ENCODE measurements at regions not wholly inside any gene's neighbourhood (a gene's known extent, or its start where the extent isn't known, plus 50 kb on each side); places are given as distances from the start of the nearest gene placed in this dataset.

DNA sequence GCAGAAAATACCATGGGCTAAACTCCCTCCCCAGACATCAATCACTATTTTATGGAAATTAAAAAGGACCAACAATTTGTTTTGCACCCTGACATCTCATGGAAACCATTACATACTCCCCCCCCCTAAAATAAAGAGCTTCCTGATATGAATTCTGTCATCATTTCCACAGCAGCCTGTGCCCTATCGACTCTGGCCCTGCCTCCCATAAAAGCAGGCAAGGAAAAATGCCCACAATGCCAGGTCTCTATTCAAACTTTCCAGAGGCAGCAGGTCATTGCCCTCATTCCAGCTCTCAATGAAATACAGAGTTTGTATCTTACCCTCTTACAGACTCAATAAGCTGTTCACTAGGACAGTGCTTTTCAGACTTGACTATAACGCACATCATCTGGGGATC, 254.4 kb upstream of the TANK start:
- TF ChIP-seq, protein P1, sequence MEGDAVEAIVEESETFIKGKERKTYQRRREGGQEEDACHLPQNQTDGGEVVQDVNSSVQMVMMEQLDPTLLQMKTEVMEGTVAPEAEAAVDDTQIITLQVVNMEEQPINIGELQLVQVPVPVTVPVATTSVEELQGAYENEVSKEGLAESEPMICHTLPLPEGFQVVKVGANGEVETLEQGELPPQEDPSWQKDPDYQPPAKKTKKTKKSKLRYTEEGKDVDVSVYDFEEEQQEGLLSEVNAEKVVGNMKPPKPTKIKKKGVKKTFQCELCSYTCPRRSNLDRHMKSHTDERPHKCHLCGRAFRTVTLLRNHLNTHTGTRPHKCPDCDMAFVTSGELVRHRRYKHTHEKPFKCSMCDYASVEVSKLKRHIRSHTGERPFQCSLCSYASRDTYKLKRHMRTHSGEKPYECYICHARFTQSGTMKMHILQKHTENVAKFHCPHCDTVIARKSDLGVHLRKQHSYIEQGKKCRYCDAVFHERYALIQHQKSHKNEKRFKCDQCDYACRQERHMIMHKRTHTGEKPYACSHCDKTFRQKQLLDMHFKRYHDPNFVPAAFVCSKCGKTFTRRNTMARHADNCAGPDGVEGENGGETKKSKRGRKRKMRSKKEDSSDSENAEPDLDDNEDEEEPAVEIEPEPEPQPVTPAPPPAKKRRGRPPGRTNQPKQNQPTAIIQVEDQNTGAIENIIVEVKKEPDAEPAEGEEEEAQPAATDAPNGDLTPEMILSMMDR (IDR thresholded peaks at IDR 0.05; ENCODE audit: borderline replicate concordance) = no peak
- H3K36me3 ChIP-seq = no peaks in the 10 kb centered on the region
- H3K4me1 ChIP-seq = peaks cover 36% of the 10 kb centered on the region
- DNase-seq = no peak
- intact Hi-C loops (cut with micrococcal nuclease) = no loop called here
- H3K27me3 ChIP-seq (ENCODE audit: low read depth) = no peaks in the 10 kb centered on the region
- H3K9me3 ChIP-seq (replicated peaks) = no peaks in the 10 kb centered on the region
- H3K4me3 ChIP-seq = no peak overlapping the region
- H3K27ac ChIP-seq (replicated peaks) = peak overlapping the region; percentile 25

DNA sequence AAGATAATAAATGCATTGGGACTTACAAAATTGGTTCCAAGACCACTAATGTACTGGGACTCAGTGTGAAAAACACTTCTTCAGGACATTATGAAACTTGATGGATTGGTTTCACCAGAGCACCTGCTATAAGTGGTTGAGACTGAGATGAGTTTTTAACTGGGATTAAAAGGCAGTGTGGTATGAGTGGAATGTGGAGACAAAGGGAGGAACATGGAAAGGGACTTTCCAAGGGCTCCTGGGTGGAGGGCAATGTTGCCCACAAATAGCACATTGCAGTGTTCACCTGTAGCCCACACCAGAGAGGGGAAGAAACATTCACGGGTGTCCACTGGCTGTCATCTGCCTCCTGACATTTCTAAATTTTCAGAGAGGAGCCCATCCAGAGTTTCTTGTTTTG, 253.3 kb upstream of the TANK start:
- no peak for DNase-seq
- H3K27me3 ChIP-seq (ENCODE audit: low read depth) = no peaks in the 10 kb centered on the region
- H3K4me1 ChIP-seq = peaks cover 37% of the 10 kb centered on the region
- TF ChIP-seq, protein P1 (IDR thresholded peaks at IDR 0.05; ENCODE audit: borderline replicate concordance) = no peak
- H3K4me3 ChIP-seq = no peak overlapping the region
- no peak overlapping the region for H3K27ac ChIP-seq (replicated peaks)
- intact Hi-C loops (cut with micrococcal nuclease) = no loop called here
- no peaks in the 10 kb centered on the region for H3K9me3 ChIP-seq (replicated peaks)
- no peaks in the 10 kb centered on the region for H3K36me3 ChIP-seq

DNA sequence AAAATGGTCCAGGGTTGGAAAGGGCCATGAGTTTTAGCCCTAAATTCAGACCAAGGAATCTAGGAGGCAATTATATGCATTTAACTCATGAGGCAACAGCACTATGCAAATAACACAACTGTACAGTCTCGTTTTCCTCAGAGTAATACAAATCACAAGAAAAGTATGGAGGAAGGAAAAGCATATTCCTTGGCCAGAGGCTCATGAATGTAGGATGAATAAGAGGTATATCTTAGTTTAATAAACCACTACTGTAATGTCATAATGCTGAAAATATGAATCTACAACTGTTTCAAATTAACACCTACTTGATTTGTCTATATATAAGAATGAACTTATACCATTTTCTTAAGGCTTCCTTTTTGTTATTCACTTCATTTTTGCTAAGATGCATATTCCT, 252.5 kb upstream of the TANK start:
- no peaks in the 10 kb centered on the region for H3K9me3 ChIP-seq (replicated peaks)
- no peak overlapping the region for H3K4me3 ChIP-seq
- H3K27me3 ChIP-seq (ENCODE audit: low read depth) = no peaks in the 10 kb centered on the region
- H3K27ac ChIP-seq (replicated peaks) = no peak overlapping the region
- no peaks in the 10 kb centered on the region for H3K36me3 ChIP-seq
- peaks cover 40% of the 10 kb centered on the region for H3K4me1 ChIP-seq
- intact Hi-C loops (cut with micrococcal nuclease) = no loop called here
- no peak for DNase-seq
- TF ChIP-seq, protein P1 (IDR thresholded peaks at IDR 0.05; ENCODE audit: borderline replicate concordance) = no peak

DNA sequence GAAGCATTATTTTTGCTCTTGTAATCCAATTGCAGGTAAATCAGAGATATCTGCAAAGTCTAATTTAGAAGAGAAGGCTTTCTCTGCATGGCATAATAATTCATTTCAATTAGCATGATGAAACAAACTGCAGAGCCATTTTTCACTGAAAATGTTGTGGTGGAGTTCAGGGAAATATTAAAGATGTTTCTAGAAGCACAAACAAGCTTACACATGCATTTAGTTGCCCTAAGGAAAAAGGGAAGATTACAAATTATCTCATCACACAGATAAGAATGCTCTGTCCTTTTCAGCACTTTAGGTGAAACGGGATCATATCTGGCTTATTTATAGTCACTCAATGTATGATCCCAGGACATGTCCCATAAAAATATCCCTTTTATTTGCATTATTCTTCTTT, 252.1 kb upstream of the TANK start:
- H3K4me1 ChIP-seq = peaks cover 40% of the 10 kb centered on the region
- TF ChIP-seq, protein P1 (IDR thresholded peaks at IDR 0.05; ENCODE audit: borderline replicate concordance) = no peak
- intact Hi-C loops (cut with micrococcal nuclease) = no loop called here

DNA sequence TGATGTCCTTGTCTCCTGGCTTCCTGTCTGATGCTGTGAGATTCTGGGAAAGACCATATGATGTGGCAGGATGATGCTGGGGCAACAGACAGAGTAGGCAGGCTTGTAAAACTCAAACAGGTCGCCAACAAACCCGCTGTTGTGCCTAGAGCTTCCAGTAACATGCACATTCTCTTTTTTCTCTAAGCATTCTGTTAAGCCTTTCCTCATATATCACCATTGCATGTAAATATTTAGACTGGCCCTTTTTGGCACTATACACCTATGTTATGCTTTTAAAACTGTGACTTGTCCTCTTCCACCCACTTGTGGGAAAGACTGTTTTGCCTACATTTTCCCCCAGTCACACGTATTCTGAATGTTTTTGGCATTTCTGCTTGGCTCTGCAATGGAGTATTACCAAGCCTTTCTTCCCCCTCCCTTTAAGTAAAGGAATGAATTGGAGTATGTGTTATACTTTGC, 250.4 kb upstream of the TANK start:
- Histone ChIP-seq H3K4me1 (peaks cover 40% of the 10 kb centered on the region), H3K36me3 (no peaks in the 10 kb centered on the region), H3K27ac (replicated peaks) (no peak overlapping the region), H3K9me3 (replicated peaks) (no peaks in the 10 kb centered on the region), H3K4me3 (no peak overlapping the region), H3K27me3 (ENCODE audit: low read depth) (no peaks in the 10 kb centered on the region)
- DNase-seq = no peak
- intact Hi-C loops (cut with micrococcal nuclease) = no loop called here
- TF ChIP-seq, protein P1 (IDR thresholded peaks at IDR 0.05; ENCODE audit: borderline replicate concordance) = no peak

More for the DNA sequence above, 252.1 kb upstream of the TANK start:
- Histone ChIP-seq H3K36me3 (no peaks in the 10 kb centered on the region), H3K27ac (replicated peaks) (no peak overlapping the region), H3K4me3 (no peak overlapping the region), H3K27me3 (ENCODE audit: low read depth) (no peaks in the 10 kb centered on the region), H3K9me3 (replicated peaks) (no peaks in the 10 kb centered on the region)
- DNase-seq = no peak

DNA sequence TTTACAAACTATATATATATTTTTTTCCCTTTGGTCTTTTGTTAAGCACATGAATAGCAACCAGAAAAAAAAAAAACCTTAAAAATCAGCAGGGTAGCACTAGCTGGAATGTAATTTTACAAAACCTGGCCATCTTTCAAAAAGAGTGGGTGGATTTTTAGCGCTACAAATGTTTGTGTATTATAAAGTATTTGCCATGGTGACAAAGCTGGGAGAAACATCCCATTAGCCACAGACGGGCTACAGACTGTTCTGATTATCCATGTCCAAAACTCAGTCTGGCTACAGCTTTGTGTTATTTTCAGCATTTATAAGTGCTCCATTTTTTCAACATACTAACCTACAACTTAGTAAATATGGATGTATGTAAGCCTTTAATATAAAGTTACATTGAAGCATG, 249.5 kb upstream of the TANK start:
- Histone ChIP-seq H3K27ac (replicated peaks) (peak overlapping the region; percentile 49), H3K4me1 (peaks cover 40% of the 10 kb centered on the region), H3K9me3 (replicated peaks) (no peaks in the 10 kb centered on the region), H3K4me3 (no peak overlapping the region), H3K27me3 (ENCODE audit: low read depth) (no peaks in the 10 kb centered on the region), H3K36me3 (no peaks in the 10 kb centered on the region)
- intact Hi-C loops (cut with micrococcal nuclease) = no loop called here
- TF ChIP-seq, protein P1 (IDR thresholded peaks at IDR 0.05; ENCODE audit: borderline replicate concordance) = no peak
- no peak for DNase-seq
